ENCODE measurements at regions not wholly inside any gene's neighbourhood (a gene's known extent, or its start where the extent isn't known, plus 50 kb on each side); places are given as distances from the start of the nearest gene placed in this dataset.

DNA sequence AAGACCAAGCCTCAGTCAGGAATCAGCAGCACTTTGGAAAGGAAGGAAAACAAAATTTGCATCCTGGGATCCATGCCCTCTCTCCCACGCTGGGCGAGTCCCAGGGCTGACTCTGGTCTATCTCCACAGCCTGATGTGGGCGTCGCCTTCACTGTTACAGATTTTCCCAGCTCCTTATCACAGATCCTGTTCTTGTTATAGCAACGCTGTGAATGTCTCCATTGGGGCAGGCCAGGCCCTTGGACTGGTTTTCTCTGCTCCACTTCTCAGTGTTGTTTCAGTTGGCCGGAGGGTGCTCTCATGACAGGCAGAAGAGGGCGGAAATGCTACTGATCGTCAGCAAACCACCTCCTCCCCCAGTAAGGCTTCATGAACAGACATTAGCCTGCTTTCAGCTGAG is 127.9 kb upstream of the CDH11 start:
- TF ChIP-seq, protein P1, sequence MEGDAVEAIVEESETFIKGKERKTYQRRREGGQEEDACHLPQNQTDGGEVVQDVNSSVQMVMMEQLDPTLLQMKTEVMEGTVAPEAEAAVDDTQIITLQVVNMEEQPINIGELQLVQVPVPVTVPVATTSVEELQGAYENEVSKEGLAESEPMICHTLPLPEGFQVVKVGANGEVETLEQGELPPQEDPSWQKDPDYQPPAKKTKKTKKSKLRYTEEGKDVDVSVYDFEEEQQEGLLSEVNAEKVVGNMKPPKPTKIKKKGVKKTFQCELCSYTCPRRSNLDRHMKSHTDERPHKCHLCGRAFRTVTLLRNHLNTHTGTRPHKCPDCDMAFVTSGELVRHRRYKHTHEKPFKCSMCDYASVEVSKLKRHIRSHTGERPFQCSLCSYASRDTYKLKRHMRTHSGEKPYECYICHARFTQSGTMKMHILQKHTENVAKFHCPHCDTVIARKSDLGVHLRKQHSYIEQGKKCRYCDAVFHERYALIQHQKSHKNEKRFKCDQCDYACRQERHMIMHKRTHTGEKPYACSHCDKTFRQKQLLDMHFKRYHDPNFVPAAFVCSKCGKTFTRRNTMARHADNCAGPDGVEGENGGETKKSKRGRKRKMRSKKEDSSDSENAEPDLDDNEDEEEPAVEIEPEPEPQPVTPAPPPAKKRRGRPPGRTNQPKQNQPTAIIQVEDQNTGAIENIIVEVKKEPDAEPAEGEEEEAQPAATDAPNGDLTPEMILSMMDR (IDR thresholded peaks at IDR 0.05 in 2 of 3, conservative IDR thresholded peaks at IDR 0.05 in 1 of 3; ENCODE audit: borderline replicate concordance in 1 of 3, insufficient read depth in 1 of 3, low read depth in 2 of 3, low read length in 2 of 3), result no peak
- TF ChIP-seq SIN3A (IDR thresholded peaks at IDR 0.05; ENCODE audit: low read depth), result no peak
- TF ChIP-seq YY1 (IDR thresholded peaks at IDR 0.05; ENCODE audit: extremely low read depth, insufficient replicate concordance, low read depth, low read length), result no peak
- no peak for TF ChIP-seq SP1 (IDR thresholded peaks at IDR 0.05; ENCODE audit: low read depth)
- TF ChIP-seq CEBPB (IDR thresholded peaks at IDR 0.05; ENCODE audit: low read depth), result no peak
- no peak for TF ChIP-seq ZNF274 (IDR thresholded peaks at IDR 0.05; ENCODE audit: low read depth, low read length)
- no peak for TF ChIP-seq JUND (IDR thresholded peaks at IDR 0.05)
- TF ChIP-seq, protein P2, sequence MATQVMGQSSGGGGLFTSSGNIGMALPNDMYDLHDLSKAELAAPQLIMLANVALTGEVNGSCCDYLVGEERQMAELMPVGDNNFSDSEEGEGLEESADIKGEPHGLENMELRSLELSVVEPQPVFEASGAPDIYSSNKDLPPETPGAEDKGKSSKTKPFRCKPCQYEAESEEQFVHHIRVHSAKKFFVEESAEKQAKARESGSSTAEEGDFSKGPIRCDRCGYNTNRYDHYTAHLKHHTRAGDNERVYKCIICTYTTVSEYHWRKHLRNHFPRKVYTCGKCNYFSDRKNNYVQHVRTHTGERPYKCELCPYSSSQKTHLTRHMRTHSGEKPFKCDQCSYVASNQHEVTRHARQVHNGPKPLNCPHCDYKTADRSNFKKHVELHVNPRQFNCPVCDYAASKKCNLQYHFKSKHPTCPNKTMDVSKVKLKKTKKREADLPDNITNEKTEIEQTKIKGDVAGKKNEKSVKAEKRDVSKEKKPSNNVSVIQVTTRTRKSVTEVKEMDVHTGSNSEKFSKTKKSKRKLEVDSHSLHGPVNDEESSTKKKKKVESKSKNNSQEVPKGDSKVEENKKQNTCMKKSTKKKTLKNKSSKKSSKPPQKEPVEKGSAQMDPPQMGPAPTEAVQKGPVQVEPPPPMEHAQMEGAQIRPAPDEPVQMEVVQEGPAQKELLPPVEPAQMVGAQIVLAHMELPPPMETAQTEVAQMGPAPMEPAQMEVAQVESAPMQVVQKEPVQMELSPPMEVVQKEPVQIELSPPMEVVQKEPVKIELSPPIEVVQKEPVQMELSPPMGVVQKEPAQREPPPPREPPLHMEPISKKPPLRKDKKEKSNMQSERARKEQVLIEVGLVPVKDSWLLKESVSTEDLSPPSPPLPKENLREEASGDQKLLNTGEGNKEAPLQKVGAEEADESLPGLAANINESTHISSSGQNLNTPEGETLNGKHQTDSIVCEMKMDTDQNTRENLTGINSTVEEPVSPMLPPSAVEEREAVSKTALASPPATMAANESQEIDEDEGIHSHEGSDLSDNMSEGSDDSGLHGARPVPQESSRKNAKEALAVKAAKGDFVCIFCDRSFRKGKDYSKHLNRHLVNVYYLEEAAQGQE (IDR thresholded peaks at IDR 0.05; ENCODE audit: low read depth), result no peak
- no peak for TF ChIP-seq POLR2A (IDR thresholded peaks at IDR 0.05; ENCODE audit: borderline replicate concordance, extremely low read depth, insufficient read depth, insufficient read length)
- TF ChIP-seq EZH2phosphoT487 (IDR thresholded peaks at IDR 0.05; ENCODE audit: borderline replicate concordance), result no peak
- TF ChIP-seq POLR2AphosphoS5 (IDR thresholded peaks at IDR 0.05; ENCODE audit: low read depth, low read length), result no peak
- no peak for TF ChIP-seq EZH2 (IDR thresholded peaks at IDR 0.05)
